Parathyroid adenoma (tissue), 2 donors: ENCODE measurements at regions not wholly inside any gene's neighbourhood (a gene's known extent, or its start where the extent isn't known, plus 50 kb on each side); places are given as distances from the start of the nearest gene placed in this dataset.

Source experiments
- H2AFZ ChIP-seq: fragments of 300-600 bp; sonication (generic); one replicate; pipeline ENCODE4 v1.7.0; 2017; ENCODE audit warnings: antibody characterized with exemption, mild to moderate bottlenecking
- H3K27ac ChIP-seq: fragments of 300-600 bp; sonication (generic); one replicate; pipeline ENCODE4 v1.7.0; 2017
- H3K27me3 ChIP-seq: fragments of 300-600 bp; sonication (generic); one replicate; pipeline ENCODE4 v1.7.0; 2017; ENCODE audit warnings: low read length; ENCODE audit not compliant: control insufficient read depth, insufficient read depth
- H3K36me3 ChIP-seq: fragments of 300-600 bp; sonication (generic); one replicate; pipeline ENCODE4 v1.7.0; 2017; ENCODE audit warnings: low read length; ENCODE audit not compliant: control insufficient read depth, insufficient read depth
- H3K4me1 ChIP-seq: fragments of 300-600 bp; sonication (generic); one replicate; pipeline ENCODE4 v1.7.0; 2017; ENCODE audit warnings: control low read depth
- H3K4me2 ChIP-seq: fragments of 300-600 bp; sonication (generic); one replicate; pipeline ENCODE4 v1.7.0; 2017; ENCODE audit warnings: low read length
- H3K4me3 ChIP-seq: fragments of 300-600 bp; sonication (generic); one replicate; pipeline ENCODE4 v1.7.0; 2017; ENCODE audit warnings: low read depth, low read length
- H3K79me2 ChIP-seq: fragments of 300-600 bp; sonication (generic); one replicate; pipeline ENCODE4 v1.7.0; 2017; ENCODE audit warnings: control low read depth
- H3K9ac ChIP-seq: fragments of 300-600 bp; sonication (generic); one replicate; pipeline ENCODE4 v1.7.0; 2017; ENCODE audit warnings: mild to moderate bottlenecking
- H3K9me3 ChIP-seq: fragments of 300-600 bp; sonication (generic); one replicate; pipeline ENCODE4 v1.7.0; 2017; ENCODE audit warnings: low read length; ENCODE audit not compliant: control insufficient read depth
- CTCF ChIP-seq: fragments of 300-600 bp; sonication (generic); IDR thresholded peaks from one replicate; pipeline ENCODE4 v1.7.0; 2017; ENCODE audit warnings: antibody characterized with exemption, mild to moderate bottlenecking
- donor health status: primary hyperparathyroidism.

GRCh38 chr4:163768014-163768413 is 273.5 kb downstream of the TMA16 start:
- no peaks in the 10 kb centered on the region for H3K4me1 ChIP-seq
- no peaks in the 10 kb centered on the region for H3K27me3 ChIP-seq
- TF ChIP-seq CTCF = no peak
- no peaks in the 10 kb centered on the region for H3K79me2 ChIP-seq
- no peaks in the 10 kb centered on the region for H3K9me3 ChIP-seq
- H3K27ac ChIP-seq = no peak overlapping the region
- no peak overlapping the region for H3K4me2 ChIP-seq
- no peak overlapping the region for H2AFZ ChIP-seq
- no peak overlapping the region for H3K9ac ChIP-seq
- H3K4me3 ChIP-seq = no peak overlapping the region
- no peaks in the 10 kb centered on the region for H3K36me3 ChIP-seq

- TF ChIP-seq CTCF = no peak
- no peaks in the 10 kb centered on the region for H3K9me3 ChIP-seq
- no peak overlapping the region for H3K4me2 ChIP-seq
- no peaks in the 10 kb centered on the region for H3K4me1 ChIP-seq
- H3K79me2 ChIP-seq = no peaks in the 10 kb centered on the region
- H3K36me3 ChIP-seq = no peaks in the 10 kb centered on the region
- H3K4me3 ChIP-seq = no peak overlapping the region
- no peaks in the 10 kb centered on the region for H3K27me3 ChIP-seq
- H3K27ac ChIP-seq = no peak overlapping the region
- no peak overlapping the region for H2AFZ ChIP-seq
- no peak overlapping the region for H3K9ac ChIP-seq
These were observed 277.7 kb downstream of the TMA16 start for GRCh38 chr4:163772238-163772637.

GRCh38 chr4:163773940-163774339 is 279.4 kb downstream of the TMA16 start:
- Histone ChIP-seq H3K9ac (no peak overlapping the region), H3K4me1 (no peaks in the 10 kb centered on the region), H2AFZ (no peak overlapping the region), H3K36me3 (no peaks in the 10 kb centered on the region), H3K79me2 (no peaks in the 10 kb centered on the region), H3K4me3 (no peak overlapping the region), H3K4me2 (no peak overlapping the region), H3K27me3 (no peaks in the 10 kb centered on the region), H3K27ac (no peak overlapping the region), H3K9me3 (no peaks in the 10 kb centered on the region)
- TF ChIP-seq CTCF = no peak

- Histone ChIP-seq H3K9me3 (no peaks in the 10 kb centered on the region), H3K4me2 (no peak overlapping the region), H3K36me3 (no peaks in the 10 kb centered on the region), H3K27me3 (no peaks in the 10 kb centered on the region), H3K4me1 (no peaks in the 10 kb centered on the region), H3K4me3 (no peak overlapping the region), H3K79me2 (no peaks in the 10 kb centered on the region), H3K9ac (no peak overlapping the region), H2AFZ (no peak overlapping the region), H3K27ac (no peak overlapping the region)
- TF ChIP-seq CTCF = no peak
These were observed 282.5 kb downstream of the TMA16 start for GRCh38 chr4:163776957-163777356.

- H3K4me2 ChIP-seq = no peak overlapping the region
- H3K4me3 ChIP-seq = no peak overlapping the region
- H3K36me3 ChIP-seq = no peaks in the 10 kb centered on the region
- no peak overlapping the region for H3K9ac ChIP-seq
- H3K27me3 ChIP-seq = no peaks in the 10 kb centered on the region
- no peak overlapping the region for H2AFZ ChIP-seq
- H3K9me3 ChIP-seq = no peaks in the 10 kb centered on the region
- no peak overlapping the region for H3K27ac ChIP-seq
- TF ChIP-seq CTCF = no peak
- no peaks in the 10 kb centered on the region for H3K4me1 ChIP-seq
- no peaks in the 10 kb centered on the region for H3K79me2 ChIP-seq
These were observed 287.2 kb downstream of the TMA16 start for GRCh38 chr4:163781726-163782125.
